ENCODE measurements at regions not wholly inside any gene's neighbourhood (a gene's known extent, or its start where the extent isn't known, plus 50 kb on each side); places are given as distances from the start of the nearest gene placed in this dataset.

GRCh38 chr1:184221087-184221486 lies 165.7 kb upstream of the C1orf21 start:
- DNase-seq: no peak

- DNase-seq: no peak
Measured at GRCh38 chr1:184222652-184223052, 164.2 kb upstream of the C1orf21 start.

- no peak for DNase-seq
Measured at GRCh38 chr1:184223216-184223615, 163.6 kb upstream of the C1orf21 start.

- no peak for DNase-seq
Measured at GRCh38 chr1:184225283-184226099, 161.3 kb upstream of the C1orf21 start.

- DNase-seq: no peak
Measured at GRCh38 chr1:184226100-184226487, 160.7 kb upstream of the C1orf21 start.

- DNase-seq: no peak
Measured at GRCh38 chr1:184228558-184228957, 158.3 kb upstream of the C1orf21 start.

- no peak for DNase-seq
Measured at GRCh38 chr1:184237588-184237987, 149.2 kb upstream of the C1orf21 start.

- no peak for DNase-seq
Measured at GRCh38 chr1:184241446-184241845, 145.4 kb upstream of the C1orf21 start.

GRCh38 chr1:184242507-184242943 lies 144.3 kb upstream of the C1orf21 start:
- DNase-seq: no peak

- DNase-seq: no peak
Measured at GRCh38 chr1:184244962-184245361, 141.9 kb upstream of the C1orf21 start.

GRCh38 chr1:184247671-184248070 lies 139.2 kb upstream of the C1orf21 start:
- DNase-seq: no peak

- DNase-seq: no peak
Measured at GRCh38 chr1:184253921-184254320, 132.9 kb upstream of the C1orf21 start.

- DNase-seq: no peak
Measured at GRCh38 chr1:184254849-184255248, 132.0 kb upstream of the C1orf21 start.

GRCh38 chr1:184255560-184255959 lies 131.3 kb upstream of the C1orf21 start:
- DNase-seq: no peak

GRCh38 chr1:184257873-184258272 lies 129.0 kb upstream of the C1orf21 start:
- no peak for DNase-seq

GRCh38 chr1:184258525-184258924 lies 128.3 kb upstream of the C1orf21 start:
- DNase-seq: no peak

GRCh38 chr1:184260382-184260781 lies 126.4 kb upstream of the C1orf21 start:
- no peak for DNase-seq

GRCh38 chr1:184262109-184262508 lies 124.7 kb upstream of the C1orf21 start:
- DNase-seq: no peak

GRCh38 chr1:184267747-184268146 lies 119.1 kb upstream of the C1orf21 start:
- DNase-seq: no peak

- DNase-seq: no peak
Measured at GRCh38 chr1:184270556-184270955, 116.3 kb upstream of the C1orf21 start.

GRCh38 chr1:184272175-184272866 lies 114.5 kb upstream of the C1orf21 start:
- no peak for DNase-seq

GRCh38 chr1:184276416-184276815 lies 110.4 kb upstream of the C1orf21 start:
- no peak for DNase-seq

- no peak for DNase-seq
Measured at GRCh38 chr1:184279911-184280458, 106.8 kb upstream of the C1orf21 start.

GRCh38 chr1:184283999-184284398 lies 102.8 kb upstream of the C1orf21 start:
- DNase-seq: no peak

Measured in right forelimb (tissue), 1 donor.